ENCODE measurements at regions not wholly inside any gene's neighbourhood (a gene's known extent, or its start where the extent isn't known, plus 50 kb on each side); places are given as distances from the start of the nearest gene placed in this dataset.

GRCh38 chr4:100694467-100694866 lies 176.6 kb upstream of the EMCN start:
- H3K4me3 Mint-ChIP-seq: no peak overlapping the region
- H3K27me3 Mint-ChIP-seq: no peaks in the 10 kb centered on the region
- no peaks in the 10 kb centered on the region for H3K36me3 Mint-ChIP-seq (ENCODE audit: low read depth)
- no peak overlapping the region for H3K27ac Mint-ChIP-seq
- no peaks in the 10 kb centered on the region for H3K9me3 Mint-ChIP-seq
- H3K4me1 Mint-ChIP-seq (ENCODE audit: low read depth): no peaks in the 10 kb centered on the region
- intact Hi-C loops (cut with micrococcal nuclease): no loop called here

DNA sequence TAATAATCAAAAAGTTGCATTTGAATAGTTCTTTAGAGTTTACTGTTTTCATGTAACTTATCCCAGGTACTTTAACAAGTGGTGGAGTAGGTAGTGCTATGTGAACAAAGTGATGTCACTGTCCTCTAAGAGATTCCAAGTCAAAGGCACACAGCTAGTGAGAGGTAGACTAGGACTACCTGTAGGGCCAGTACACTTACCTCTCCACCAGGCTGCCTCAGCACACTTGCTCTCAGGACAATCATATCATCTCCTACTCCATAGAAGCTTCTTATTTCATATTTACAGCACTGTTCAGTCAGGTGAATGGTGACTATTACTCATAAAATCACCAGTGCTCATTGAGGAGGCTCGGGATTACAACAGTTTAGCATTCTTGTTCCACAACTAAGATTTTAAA lies 173.0 kb upstream of the EMCN start:
- H3K4me3 Mint-ChIP-seq: no peak overlapping the region
- no peak overlapping the region for H3K27ac Mint-ChIP-seq
- H3K36me3 Mint-ChIP-seq (ENCODE audit: low read depth): no peaks in the 10 kb centered on the region
- H3K9me3 Mint-ChIP-seq: peaks cover 6% of the 10 kb centered on the region
- H3K4me1 Mint-ChIP-seq (ENCODE audit: low read depth): no peaks in the 10 kb centered on the region
- no peaks in the 10 kb centered on the region for H3K27me3 Mint-ChIP-seq
- intact Hi-C loops (cut with micrococcal nuclease): no loop called here

DNA sequence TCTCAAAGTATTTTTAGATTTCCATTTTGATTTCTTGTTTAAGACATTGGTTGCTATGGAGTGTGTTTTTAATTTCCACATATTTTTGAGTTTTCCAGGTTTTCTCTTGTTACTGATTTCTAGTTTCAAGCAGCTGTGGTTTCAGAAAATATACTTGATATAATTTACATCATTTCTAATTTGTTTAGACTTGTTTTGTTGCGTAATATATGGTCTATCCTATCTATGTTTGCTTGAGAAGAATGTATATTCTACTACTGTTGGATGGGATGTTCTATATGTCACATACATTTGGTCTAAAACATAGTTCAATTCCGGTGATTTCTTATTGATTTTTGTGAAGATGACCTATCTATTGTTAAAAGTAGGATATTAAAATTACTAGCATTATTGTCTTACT lies 170.5 kb upstream of the EMCN start:
- no peaks in the 10 kb centered on the region for H3K4me1 Mint-ChIP-seq (ENCODE audit: low read depth)
- no peaks in the 10 kb centered on the region for H3K36me3 Mint-ChIP-seq (ENCODE audit: low read depth)
- intact Hi-C loops (cut with micrococcal nuclease): no loop called here
- H3K9me3 Mint-ChIP-seq: peaks cover 15% of the 10 kb centered on the region
- no peak overlapping the region for H3K4me3 Mint-ChIP-seq
- no peak overlapping the region for H3K27ac Mint-ChIP-seq
- H3K27me3 Mint-ChIP-seq: no peaks in the 10 kb centered on the region

DNA sequence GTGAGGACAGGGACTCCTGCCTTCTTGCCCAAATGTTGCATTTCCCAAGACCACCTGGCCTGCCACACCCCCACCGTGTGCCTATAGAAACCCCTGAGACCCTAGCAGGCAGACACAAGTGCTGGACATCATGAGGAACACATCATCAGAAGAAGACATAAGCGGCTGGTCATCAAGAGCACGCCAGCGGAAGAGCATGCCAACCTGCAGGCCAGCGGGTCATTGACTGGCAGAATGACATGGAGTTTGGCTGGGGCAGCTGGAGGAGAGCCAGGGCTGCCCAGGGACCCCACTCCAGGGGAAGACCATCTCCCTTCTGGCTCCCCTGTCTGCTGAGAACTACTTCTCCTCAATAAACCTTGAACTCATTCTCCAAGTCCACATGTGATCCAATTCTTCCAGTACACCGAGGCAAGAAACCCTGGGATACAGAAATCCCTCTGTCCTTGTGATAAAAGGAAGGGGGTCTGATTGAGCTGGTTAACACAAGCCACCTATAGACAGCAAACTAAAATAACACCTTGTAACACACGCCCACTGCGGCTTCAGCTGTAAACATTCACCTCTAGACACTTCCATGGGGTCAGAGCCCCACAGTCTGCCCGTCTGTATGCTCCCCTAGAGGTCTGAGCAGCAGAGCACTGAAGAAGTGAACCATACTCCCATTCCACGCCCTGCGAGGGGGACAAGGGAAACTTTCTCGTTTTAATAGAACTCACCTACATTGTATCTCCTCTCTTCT lies 164.8 kb upstream of the EMCN start:
- no peak overlapping the region for H3K27ac Mint-ChIP-seq
- H3K9me3 Mint-ChIP-seq: peaks cover 29% of the 10 kb centered on the region
- no peak overlapping the region for H3K4me3 Mint-ChIP-seq
- intact Hi-C loops (cut with micrococcal nuclease): no loop called here
- H3K4me1 Mint-ChIP-seq (ENCODE audit: low read depth): peaks cover 9% of the 10 kb centered on the region
- H3K27me3 Mint-ChIP-seq: no peaks in the 10 kb centered on the region
- no peaks in the 10 kb centered on the region for H3K36me3 Mint-ChIP-seq (ENCODE audit: low read depth)

GRCh38 chr4:100681289-100681688 lies 163.5 kb upstream of the EMCN start:
- H3K4me3 Mint-ChIP-seq: no peak overlapping the region
- intact Hi-C loops (cut with micrococcal nuclease): no loop called here
- H3K9me3 Mint-ChIP-seq: peaks cover 29% of the 10 kb centered on the region
- no peaks in the 10 kb centered on the region for H3K36me3 Mint-ChIP-seq (ENCODE audit: low read depth)
- H3K27ac Mint-ChIP-seq: no peak overlapping the region
- peaks cover 9% of the 10 kb centered on the region for H3K4me1 Mint-ChIP-seq (ENCODE audit: low read depth)
- H3K27me3 Mint-ChIP-seq: no peaks in the 10 kb centered on the region

GRCh38 chr4:100679926-100680325 lies 162.1 kb upstream of the EMCN start:
- Mint-ChIP-seq H3K27me3 (no peaks in the 10 kb centered on the region), H3K9me3 (peaks cover 29% of the 10 kb centered on the region), H3K36me3 (ENCODE audit: low read depth) (no peaks in the 10 kb centered on the region), H3K4me3 (no peak overlapping the region), H3K27ac (no peak overlapping the region), H3K4me1 (ENCODE audit: low read depth) (peaks cover 9% of the 10 kb centered on the region)
- intact Hi-C loops (cut with micrococcal nuclease): no loop called here

DNA sequence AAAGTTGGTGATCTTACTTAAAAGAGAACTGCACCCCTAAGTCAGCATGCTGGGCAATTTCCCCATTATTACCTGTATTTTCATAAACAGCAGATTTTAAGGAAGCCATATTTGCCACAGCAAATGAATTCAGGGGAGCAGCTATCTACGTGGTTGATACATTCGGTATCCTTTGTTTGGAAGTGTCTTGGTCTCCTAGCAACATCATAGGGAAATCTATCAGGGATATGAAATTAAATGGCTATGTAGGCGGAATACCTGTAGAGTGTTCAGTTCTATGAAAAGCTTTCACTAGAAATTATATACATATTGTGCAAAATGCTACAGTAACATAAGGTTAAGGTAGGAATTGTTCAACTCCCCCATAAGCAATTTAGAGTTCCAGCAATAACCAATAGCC lies 157.2 kb upstream of the EMCN start:
- peaks cover 5% of the 10 kb centered on the region for H3K9me3 Mint-ChIP-seq
- H3K27ac Mint-ChIP-seq: no peak overlapping the region
- intact Hi-C loops (cut with micrococcal nuclease): no loop called here
- no peak overlapping the region for H3K4me3 Mint-ChIP-seq
- H3K36me3 Mint-ChIP-seq (ENCODE audit: low read depth): no peaks in the 10 kb centered on the region
- H3K4me1 Mint-ChIP-seq (ENCODE audit: low read depth): no peaks in the 10 kb centered on the region
- no peaks in the 10 kb centered on the region for H3K27me3 Mint-ChIP-seq

GRCh38 chr4:100657187-100657586 lies 139.4 kb upstream of the EMCN start:
- Mint-ChIP-seq H3K4me1 (ENCODE audit: low read depth) (peaks cover 11% of the 10 kb centered on the region), H3K9me3 (no peaks in the 10 kb centered on the region), H3K27ac (peak overlapping the region; percentile 83), H3K36me3 (ENCODE audit: low read depth) (no peaks in the 10 kb centered on the region), H3K4me3 (no peak overlapping the region), H3K27me3 (no peaks in the 10 kb centered on the region)
- intact Hi-C loops (cut with micrococcal nuclease): no loop called here

- H3K9me3 Mint-ChIP-seq: no peaks in the 10 kb centered on the region
- no peaks in the 10 kb centered on the region for H3K27me3 Mint-ChIP-seq
- H3K36me3 Mint-ChIP-seq (ENCODE audit: low read depth): no peaks in the 10 kb centered on the region
- H3K27ac Mint-ChIP-seq: peak overlapping the region; percentile 61
- peaks cover 12% of the 10 kb centered on the region for H3K4me1 Mint-ChIP-seq (ENCODE audit: low read depth)
- H3K4me3 Mint-ChIP-seq: no peak overlapping the region
- intact Hi-C loops (cut with micrococcal nuclease): no loop called here
These were observed 133.8 kb upstream of the EMCN start for GRCh38 chr4:100651499-100652175.

- no peaks in the 10 kb centered on the region for H3K27me3 Mint-ChIP-seq
- H3K36me3 Mint-ChIP-seq (ENCODE audit: low read depth): no peaks in the 10 kb centered on the region
- no peak overlapping the region for H3K4me3 Mint-ChIP-seq
- no peaks in the 10 kb centered on the region for H3K9me3 Mint-ChIP-seq
- peaks cover 6% of the 10 kb centered on the region for H3K4me1 Mint-ChIP-seq (ENCODE audit: low read depth)
- intact Hi-C loops (cut with micrococcal nuclease): no loop called here
- no peak overlapping the region for H3K27ac Mint-ChIP-seq
These were observed 131.6 kb upstream of the EMCN start for GRCh38 chr4:100649417-100649816.

DNA sequence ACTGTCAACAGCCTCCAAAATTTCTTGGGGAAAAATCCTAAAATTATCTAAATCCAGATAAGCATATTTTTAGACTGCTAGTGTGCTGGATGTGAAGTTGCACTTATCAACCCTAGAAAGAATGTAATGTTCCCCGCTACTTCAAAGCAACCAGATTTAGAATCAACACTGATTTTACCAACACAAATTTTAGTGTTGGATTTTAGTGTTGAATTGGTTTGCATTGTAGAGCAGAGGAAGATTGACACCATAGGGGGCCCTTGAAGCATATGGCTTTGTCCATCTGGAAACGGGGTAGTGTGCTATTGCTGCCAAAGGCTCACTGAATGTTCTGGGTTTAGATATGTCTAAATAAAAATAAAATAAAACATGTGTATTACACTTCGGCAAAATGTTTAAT lies 126.3 kb upstream of the EMCN start:
- intact Hi-C loops (cut with micrococcal nuclease): no loop called here
- Mint-ChIP-seq H3K4me1 (ENCODE audit: low read depth) (no peaks in the 10 kb centered on the region), H3K4me3 (no peak overlapping the region), H3K36me3 (ENCODE audit: low read depth) (no peaks in the 10 kb centered on the region), H3K27ac (no peak overlapping the region), H3K27me3 (no peaks in the 10 kb centered on the region), H3K9me3 (peaks cover 2% of the 10 kb centered on the region)

GRCh38 chr4:100641336-100641735 lies 123.5 kb upstream of the EMCN start:
- Mint-ChIP-seq H3K9me3 (peaks cover 20% of the 10 kb centered on the region), H3K27me3 (no peaks in the 10 kb centered on the region), H3K4me1 (ENCODE audit: low read depth) (no peaks in the 10 kb centered on the region), H3K36me3 (ENCODE audit: low read depth) (no peaks in the 10 kb centered on the region), H3K4me3 (no peak overlapping the region), H3K27ac (no peak overlapping the region)
- intact Hi-C loops (cut with micrococcal nuclease): no loop called here

DNA sequence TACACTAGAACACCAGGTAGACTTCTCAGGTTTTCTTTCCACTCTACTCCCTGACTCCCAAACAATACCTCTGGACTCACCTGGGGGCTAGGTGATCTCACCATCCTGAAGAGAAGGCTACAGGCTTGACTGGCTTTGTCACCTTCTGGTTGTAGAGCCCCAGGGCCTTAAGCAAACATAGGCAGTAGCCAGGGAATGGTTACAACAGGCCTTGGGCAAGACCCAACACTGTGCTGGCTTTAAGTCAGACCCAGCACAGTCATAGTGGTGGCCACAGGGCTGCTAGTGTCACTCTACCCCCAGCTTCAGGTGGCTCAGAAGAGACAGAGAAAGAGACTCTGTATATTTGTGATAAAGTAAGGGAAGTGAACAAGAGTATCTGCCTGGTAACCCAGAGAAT lies 118.1 kb upstream of the EMCN start:
- Mint-ChIP-seq H3K27ac (no peak overlapping the region), H3K4me1 (ENCODE audit: low read depth) (no peaks in the 10 kb centered on the region), H3K36me3 (ENCODE audit: low read depth) (no peaks in the 10 kb centered on the region), H3K27me3 (no peaks in the 10 kb centered on the region), H3K4me3 (no peak overlapping the region), H3K9me3 (peaks cover 20% of the 10 kb centered on the region)
- intact Hi-C loops (cut with micrococcal nuclease): no loop called here

DNA sequence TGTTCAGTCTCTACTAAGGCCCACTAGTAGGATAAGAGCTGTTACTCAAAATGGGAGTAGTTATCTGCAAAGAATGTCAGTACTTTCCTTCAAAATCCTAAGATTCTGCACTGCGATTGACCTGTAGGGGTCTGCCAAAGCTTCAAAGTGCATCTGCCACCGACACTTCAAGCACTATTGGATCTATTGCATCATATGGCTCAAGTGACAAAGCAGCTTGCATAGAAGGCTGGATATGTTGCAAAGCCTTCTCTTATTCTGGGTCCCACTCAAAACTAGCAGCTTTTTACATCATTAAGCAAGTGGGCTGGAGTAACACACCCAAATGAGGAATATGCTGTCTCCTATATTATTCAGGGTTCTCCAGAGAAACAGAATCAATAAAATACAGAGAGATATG lies 115.4 kb upstream of the EMCN start:
- Mint-ChIP-seq H3K4me1 (ENCODE audit: low read depth) (no peaks in the 10 kb centered on the region), H3K36me3 (ENCODE audit: low read depth) (no peaks in the 10 kb centered on the region), H3K27ac (no peak overlapping the region), H3K27me3 (no peaks in the 10 kb centered on the region), H3K9me3 (peaks cover 9% of the 10 kb centered on the region), H3K4me3 (no peak overlapping the region)
- intact Hi-C loops (cut with micrococcal nuclease): no loop called here

DNA sequence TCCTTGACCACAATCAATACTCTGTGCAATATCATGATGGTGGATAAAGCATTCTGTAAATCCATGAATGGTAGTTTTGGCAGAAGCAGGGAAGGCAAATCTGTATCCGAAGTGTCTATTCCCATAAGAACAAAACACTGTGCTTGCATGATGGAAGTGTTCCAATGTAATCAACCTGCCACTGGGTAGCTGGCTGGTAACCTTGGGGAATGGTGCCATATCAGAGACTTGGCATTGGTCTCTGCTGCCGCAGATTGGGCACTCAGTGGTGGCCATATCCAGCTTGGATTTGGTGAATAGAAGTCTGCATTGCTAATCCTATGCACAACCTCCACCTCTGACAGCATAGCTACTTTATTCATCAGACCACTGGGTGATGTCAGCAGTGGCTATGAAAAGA lies 114.3 kb upstream of the EMCN start:
- Mint-ChIP-seq H3K36me3 (ENCODE audit: low read depth) (no peaks in the 10 kb centered on the region), H3K4me3 (no peak overlapping the region), H3K4me1 (ENCODE audit: low read depth) (no peaks in the 10 kb centered on the region), H3K27me3 (no peaks in the 10 kb centered on the region), H3K27ac (no peak overlapping the region), H3K9me3 (no peaks in the 10 kb centered on the region)
- intact Hi-C loops (cut with micrococcal nuclease): no loop called here
